Mesendoderm (in vitro differentiated cells): ENCODE measurements at regions not wholly inside any gene's neighbourhood (a gene's known extent, or its start where the extent isn't known, plus 50 kb on each side); places are given as distances from the start of the nearest gene placed in this dataset.

Experiments used
- DNase-seq: peaks from one replicate; pipeline ENCODE4 v3.0.0; 2013
- H2AK5ac ChIP-seq: 2 replicates; pipeline ENCODE4 v1.6.1; 2013; ENCODE audit warnings: low read length, inconsistent platforms
- H2BK120ac ChIP-seq: 2 replicates; pipeline ENCODE4 v1.6.1; 2013; ENCODE audit warnings: low read depth, mild to moderate bottlenecking, low read length, moderate library complexity, mixed read lengths
- H2BK15ac ChIP-seq: replicated peaks from 2 replicates; pipeline ENCODE4 v1.6.1; 2013; ENCODE audit warnings: low read depth, mild to moderate bottlenecking, moderate library complexity
- H2BK5ac ChIP-seq: 2 replicates; pipeline ENCODE4 v1.6.1; 2013; ENCODE audit warnings: low read length, inconsistent platforms
- H3K18ac ChIP-seq: 2 replicates; pipeline ENCODE4 v1.6.1; 2013; ENCODE audit warnings: mild to moderate bottlenecking, low read length, mixed read lengths
- H3K23ac ChIP-seq: one replicate; pipeline ENCODE4 v1.6.1; 2013; ENCODE audit warnings: low read length
- H3K27ac ChIP-seq: 2 replicates; pipeline ENCODE4 v1.5.1; 2013; ENCODE audit warnings: low read depth, mild to moderate bottlenecking, inconsistent platforms, low read length, moderate library complexity
- H3K27me3 ChIP-seq: 2 replicates; pipeline ENCODE4 v1.6.1; 2013; ENCODE audit warnings: low read length, control low read depth, mild to moderate bottlenecking, inconsistent platforms; ENCODE audit not compliant: insufficient read depth, poor library complexity
- H3K36me3 ChIP-seq: 2 replicates; pipeline ENCODE4 v1.6.1; 2013; ENCODE audit warnings: low read length, inconsistent platforms; ENCODE audit not compliant: control insufficient read depth, insufficient read depth
- H3K4ac ChIP-seq: one replicate; pipeline ENCODE4 v1.6.1; 2013; ENCODE audit warnings: low read depth, mild to moderate bottlenecking, low read length, moderate library complexity
- H3K4me1 ChIP-seq: 2 replicates; pipeline ENCODE4 v1.6.1; 2013; ENCODE audit warnings: low read depth, low read length, inconsistent platforms; ENCODE audit not compliant: control insufficient read depth
- H3K4me2 ChIP-seq: 2 replicates; pipeline ENCODE4 v1.6.1; 2013; ENCODE audit warnings: low read length
- H3K4me3 ChIP-seq: 2 replicates; pipeline ENCODE4 v1.5.1; 2013; ENCODE audit warnings: mild to moderate bottlenecking, low read length
- H3K56ac ChIP-seq: one replicate; pipeline ENCODE4 v1.6.1; 2013; ENCODE audit warnings: low read length
- H3K79me1 ChIP-seq: 2 replicates; pipeline ENCODE4 v1.6.1; 2013; ENCODE audit warnings: low read length, inconsistent platforms
- H3K79me2 ChIP-seq: 2 replicates; pipeline ENCODE4 v1.6.1; 2013; ENCODE audit warnings: mild to moderate bottlenecking, low read length; ENCODE audit not compliant: control insufficient read depth, insufficient read depth
- H3K9ac ChIP-seq: 2 replicates; pipeline ENCODE4 v1.6.1; 2013; ENCODE audit warnings: low read length, inconsistent platforms
- H4K5ac ChIP-seq: one replicate; pipeline ENCODE4 v1.6.1; 2013; ENCODE audit warnings: low read length
- H4K8ac ChIP-seq: one replicate; pipeline ENCODE4 v1.6.1; 2013; ENCODE audit warnings: low read depth, mild to moderate bottlenecking, control low read depth, low read length, moderate library complexity
- WGBS: extraction: QIAGEN DNeasy Blood & Tissue Kit; methylation state at CpG from one replicate; pipeline ENCODE4 v1.1.7; 2013; ENCODE audit warnings: low lambda C conversion rate, missing lambda C conversion rate; ENCODE audit not compliant: insufficient coverage; ENCODE audit errors: extremely low coverage; 5-methylcytosine and 5-hydroxymethylcytosine counted together

GRCh38 chr12:41684997-41685396 lies 459.7 kb downstream of the GXYLT1 start:
- no peak overlapping the region for H2BK5ac ChIP-seq
- no peak overlapping the region for H2AK5ac ChIP-seq
- H3K9ac ChIP-seq: no peak overlapping the region
- H2BK120ac ChIP-seq: no peak overlapping the region
- H3K79me2 ChIP-seq: no peaks in the 10 kb centered on the region
- no peaks in the 10 kb centered on the region for H3K27me3 ChIP-seq
- no peaks in the 10 kb centered on the region for H3K36me3 ChIP-seq
- no peak overlapping the region for H3K4ac ChIP-seq
- no peak overlapping the region for H3K4me3 ChIP-seq
- no peak overlapping the region for H3K23ac ChIP-seq
- DNase-seq: no peak
- H2BK15ac ChIP-seq: no peak overlapping the region
- no peak overlapping the region for H3K4me2 ChIP-seq
- no peak overlapping the region for H3K27ac ChIP-seq
- no peak overlapping the region for H4K5ac ChIP-seq
- no peak overlapping the region for H4K8ac ChIP-seq
- H3K4me1 ChIP-seq: no peaks in the 10 kb centered on the region
- no peak overlapping the region for H3K18ac ChIP-seq
- no peak overlapping the region for H3K56ac ChIP-seq
- no peaks in the 10 kb centered on the region for H3K79me1 ChIP-seq

GRCh38 chr12:41683513-41684240 lies 461.0 kb downstream of the GXYLT1 start:
- Histone ChIP-seq H2BK120ac (no peak overlapping the region), H3K56ac (no peak overlapping the region), H3K36me3 (no peaks in the 10 kb centered on the region), H2BK5ac (no peak overlapping the region), H3K79me1 (no peaks in the 10 kb centered on the region), H3K23ac (no peak overlapping the region), H3K4me2 (no peak overlapping the region), H2AK5ac (no peak overlapping the region), H3K4me1 (no peaks in the 10 kb centered on the region), H3K18ac (no peak overlapping the region), H2BK15ac (no peak overlapping the region), H4K5ac (no peak overlapping the region), H3K9ac (no peak overlapping the region), H3K27me3 (no peaks in the 10 kb centered on the region), H3K4me3 (no peak overlapping the region), H4K8ac (no peak overlapping the region), H3K27ac (no peak overlapping the region), H3K4ac (no peak overlapping the region), H3K79me2 (no peaks in the 10 kb centered on the region)
- WGBS: no CpG with 5 or more reads among the region's 4 CpGs
- no peak for DNase-seq

GRCh38 chr12:41683023-41683422 lies 461.7 kb downstream of the GXYLT1 start:
- no peaks in the 10 kb centered on the region for H3K79me2 ChIP-seq
- H2BK120ac ChIP-seq: no peak overlapping the region
- H3K79me1 ChIP-seq: no peaks in the 10 kb centered on the region
- H3K9ac ChIP-seq: no peak overlapping the region
- no peak overlapping the region for H3K23ac ChIP-seq
- H3K4ac ChIP-seq: no peak overlapping the region
- no peak overlapping the region for H4K5ac ChIP-seq
- H2BK5ac ChIP-seq: no peak overlapping the region
- peak; percentile 64 for DNase-seq
- no peak overlapping the region for H3K4me3 ChIP-seq
- no peak overlapping the region for H2AK5ac ChIP-seq
- no peak overlapping the region for H3K4me2 ChIP-seq
- H2BK15ac ChIP-seq: no peak overlapping the region
- no peak overlapping the region for H3K18ac ChIP-seq
- no peaks in the 10 kb centered on the region for H3K27me3 ChIP-seq
- H3K36me3 ChIP-seq: no peaks in the 10 kb centered on the region
- no peaks in the 10 kb centered on the region for H3K4me1 ChIP-seq
- no peak overlapping the region for H3K56ac ChIP-seq
- no peak overlapping the region for H4K8ac ChIP-seq
- WGBS: no CpG with 5 or more reads among the region's 2 CpGs
- H3K27ac ChIP-seq: no peak overlapping the region

GRCh38 chr12:41681898-41682297 lies 462.8 kb downstream of the GXYLT1 start:
- H3K56ac ChIP-seq: no peak overlapping the region
- no peak overlapping the region for H2BK5ac ChIP-seq
- no peak overlapping the region for H3K4me3 ChIP-seq
- H3K4ac ChIP-seq: no peak overlapping the region
- H3K79me2 ChIP-seq: no peaks in the 10 kb centered on the region
- H3K79me1 ChIP-seq: no peaks in the 10 kb centered on the region
- H3K4me2 ChIP-seq: no peak overlapping the region
- H3K9ac ChIP-seq: no peak overlapping the region
- H3K18ac ChIP-seq: no peak overlapping the region
- H2AK5ac ChIP-seq: no peak overlapping the region
- no CpG with 5 or more reads among the region's 3 CpGs for WGBS
- H3K4me1 ChIP-seq: no peaks in the 10 kb centered on the region
- no peak overlapping the region for H3K27ac ChIP-seq
- H4K5ac ChIP-seq: no peak overlapping the region
- no peak for DNase-seq
- H3K27me3 ChIP-seq: no peaks in the 10 kb centered on the region
- no peaks in the 10 kb centered on the region for H3K36me3 ChIP-seq
- H4K8ac ChIP-seq: no peak overlapping the region
- no peak overlapping the region for H2BK120ac ChIP-seq
- no peak overlapping the region for H2BK15ac ChIP-seq
- H3K23ac ChIP-seq: no peak overlapping the region

GRCh38 chr12:41680155-41680554 lies 464.5 kb downstream of the GXYLT1 start:
- H3K36me3 ChIP-seq: no peaks in the 10 kb centered on the region
- H3K56ac ChIP-seq: no peak overlapping the region
- no peak overlapping the region for H3K4me2 ChIP-seq
- H3K23ac ChIP-seq: no peak overlapping the region
- H3K27me3 ChIP-seq: no peaks in the 10 kb centered on the region
- no peak overlapping the region for H4K5ac ChIP-seq
- no peak overlapping the region for H3K4ac ChIP-seq
- H3K79me2 ChIP-seq: no peaks in the 10 kb centered on the region
- no peak for DNase-seq
- no peak overlapping the region for H2BK120ac ChIP-seq
- H2BK5ac ChIP-seq: no peak overlapping the region
- H2AK5ac ChIP-seq: no peak overlapping the region
- H3K18ac ChIP-seq: no peak overlapping the region
- H2BK15ac ChIP-seq: no peak overlapping the region
- H3K4me3 ChIP-seq: no peak overlapping the region
- no peaks in the 10 kb centered on the region for H3K79me1 ChIP-seq
- H3K27ac ChIP-seq: no peak overlapping the region
- WGBS: no CpG with 5 or more reads among the region's 1 CpG
- no peaks in the 10 kb centered on the region for H3K4me1 ChIP-seq
- no peak overlapping the region for H3K9ac ChIP-seq
- no peak overlapping the region for H4K8ac ChIP-seq

- peak; percentile 79 for DNase-seq
Observed at GRCh38 chr12:41663598-41664265, 475.6 kb downstream of the PDZRN4 start.

More at GRCh38 chr12:41663598-41664265, 475.6 kb downstream of the PDZRN4 start:
- H3K4ac ChIP-seq: no peak overlapping the region
- no peaks in the 10 kb centered on the region for H3K4me1 ChIP-seq
- no peak overlapping the region for H2BK120ac ChIP-seq
- WGBS: no CpG with 5 or more reads among the region's 4 CpGs
- H3K79me1 ChIP-seq: no peaks in the 10 kb centered on the region
- H2BK5ac ChIP-seq: no peak overlapping the region
- no peaks in the 10 kb centered on the region for H3K36me3 ChIP-seq
- H3K56ac ChIP-seq: no peak overlapping the region
- H3K4me3 ChIP-seq: no peak overlapping the region
- no peak overlapping the region for H3K23ac ChIP-seq
- H4K8ac ChIP-seq: no peak overlapping the region
- no peaks in the 10 kb centered on the region for H3K27me3 ChIP-seq
- H3K4me2 ChIP-seq: no peak overlapping the region
- H2BK15ac ChIP-seq: no peak overlapping the region
- no peaks in the 10 kb centered on the region for H3K79me2 ChIP-seq
- H3K27ac ChIP-seq: no peak overlapping the region
- no peak overlapping the region for H3K18ac ChIP-seq
- no peak overlapping the region for H2AK5ac ChIP-seq
- H3K9ac ChIP-seq: no peak overlapping the region
- H4K5ac ChIP-seq: no peak overlapping the region
